WTC11 (cell line): ENCODE measurements at regions not wholly inside any gene's neighbourhood (a gene's known extent, or its start where the extent isn't known, plus 50 kb on each side); places are given as distances from the start of the nearest gene placed in this dataset.

Experiments
- CREM ChIP-seq: sonication (generic); formaldehyde crosslinking; IDR thresholded peaks from 2 replicates; pipeline ENCODE4 v1.8.1; 2022; ENCODE audit warnings: mild to moderate bottlenecking, missing genetic modification reagents, moderate library complexity
- GTF2I ChIP-seq: fragments of 250-450 bp; sonication (Bioruptor Pico); conservative IDR thresholded peaks from 2 replicates; pipeline ENCODE4 v1.4.0; 2021; ENCODE audit warnings: mild to moderate bottlenecking
- JUN ChIP-seq: sonication (generic); formaldehyde crosslinking; IDR thresholded peaks from 2 replicates; pipeline ENCODE4 v1.8.0; 2023; ENCODE audit warnings: mild to moderate bottlenecking, missing genetic modification reagents
- SMAD3 ChIP-seq: sonication (generic); formaldehyde crosslinking; IDR thresholded peaks from 2 replicates; pipeline ENCODE4 v1.8.0; 2022; ENCODE audit warnings: missing genetic modification reagents, mild to moderate bottlenecking, borderline replicate concordance
- SOX15 ChIP-seq: fragments of 250-450 bp; sonication (Bioruptor Pico); IDR thresholded peaks from 2 replicates; pipeline ENCODE4 v1.9.0; 2021; ENCODE audit warnings: mild to moderate bottlenecking
- TF ChIP-seq, protein P1 (sequence below): sonication (generic); formaldehyde crosslinking; IDR thresholded peaks from 2 replicates; pipeline ENCODE4 v1.8.1; 2022; ENCODE audit warnings: mild to moderate bottlenecking, moderate library complexity, missing genetic modification reagents
- TF ChIP-seq, protein P2 (sequence below): sonication (generic); formaldehyde crosslinking; IDR thresholded peaks from 2 replicates; pipeline ENCODE4 v1.8.0; 2022; ENCODE audit warnings: mild to moderate bottlenecking, missing genetic modification reagents
- TF ChIP-seq, protein P3 (sequence below): fragments of 200-600 bp; IDR thresholded peaks from 2 replicates; pipeline ENCODE4 v1.8.0; 2022; ENCODE audit warnings: antibody characterized with exemption
- TF ChIP-seq, protein P4 (sequence below): sonication (generic); formaldehyde crosslinking; IDR thresholded peaks from 2 replicates; pipeline ENCODE4 v1.8.0; 2022; ENCODE audit warnings: mild to moderate bottlenecking, missing genetic modification reagents
- TF ChIP-seq, protein P5 (sequence below): sonication (generic); formaldehyde crosslinking; IDR thresholded peaks from 2 replicates; pipeline ENCODE4 v1.8.1; 2022; ENCODE audit warnings: low read depth, mild to moderate bottlenecking, moderate library complexity, missing genetic modification reagents, borderline replicate concordance
- TF ChIP-seq, protein P6 (sequence below): sonication (generic); formaldehyde crosslinking; IDR thresholded peaks from 2 replicates; pipeline ENCODE4 v1.8.0; 2022; ENCODE audit warnings: mild to moderate bottlenecking, missing genetic modification reagents
- TF ChIP-seq, protein P7 (sequence below): sonication (generic); formaldehyde crosslinking; IDR thresholded peaks from 2 replicates; pipeline ENCODE4 v1.8.1; 2022; ENCODE audit warnings: missing genetic modification reagents, borderline replicate concordance
- TF ChIP-seq, protein P8 (sequence below): fragments of 250-450 bp; sonication (Bioruptor Pico); IDR thresholded peaks from 2 replicates; pipeline ENCODE4 v1.9.0; 2021; ENCODE audit warnings: moderate library complexity, mild to moderate bottlenecking, inconsistent platforms, borderline replicate concordance
- TF ChIP-seq, protein P9 (sequence below): sonication (generic); formaldehyde crosslinking; IDR thresholded peaks from 2 replicates; pipeline ENCODE4 v1.8.1; 2022; ENCODE audit warnings: mild to moderate bottlenecking, missing genetic modification reagents, moderate library complexity, borderline replicate concordance

DNA sequence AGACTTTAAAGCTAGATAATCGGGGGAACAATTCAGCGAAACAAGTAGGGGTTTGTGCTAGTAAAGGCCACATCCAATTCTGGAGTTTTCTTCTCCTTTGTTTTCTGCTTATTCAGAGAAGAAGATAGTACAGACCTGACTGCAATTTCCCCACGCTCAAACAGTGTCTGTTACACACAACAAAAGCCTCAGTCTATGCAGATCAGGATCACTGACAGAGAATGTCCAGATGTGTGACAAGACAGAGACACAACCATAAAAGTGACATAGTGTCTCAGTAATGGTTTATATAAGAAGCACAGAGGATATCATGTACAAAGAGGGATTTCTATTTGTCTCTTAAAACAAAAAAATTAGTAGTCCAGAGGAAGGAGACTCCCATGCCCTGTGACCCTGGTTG is 70.7 kb upstream of the GTF3A start:
- TF ChIP-seq, protein P1, sequence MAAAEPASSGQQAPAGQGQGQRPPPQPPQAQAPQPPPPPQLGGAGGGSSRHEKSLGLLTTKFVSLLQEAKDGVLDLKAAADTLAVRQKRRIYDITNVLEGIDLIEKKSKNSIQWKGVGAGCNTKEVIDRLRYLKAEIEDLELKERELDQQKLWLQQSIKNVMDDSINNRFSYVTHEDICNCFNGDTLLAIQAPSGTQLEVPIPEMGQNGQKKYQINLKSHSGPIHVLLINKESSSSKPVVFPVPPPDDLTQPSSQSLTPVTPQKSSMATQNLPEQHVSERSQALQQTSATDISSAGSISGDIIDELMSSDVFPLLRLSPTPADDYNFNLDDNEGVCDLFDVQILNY = no peak
- TF ChIP-seq, protein P2, sequence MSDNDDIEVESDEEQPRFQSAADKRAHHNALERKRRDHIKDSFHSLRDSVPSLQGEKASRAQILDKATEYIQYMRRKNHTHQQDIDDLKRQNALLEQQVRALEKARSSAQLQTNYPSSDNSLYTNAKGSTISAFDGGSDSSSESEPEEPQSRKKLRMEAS (CRISPR knock-in tag) = no peak
- TF ChIP-seq JUN (CRISPR knock-in tag) (no peak), CREM (CRISPR knock-in tag) (no peak), GTF2I (CRISPR knock-in tag) (no peak), SMAD3 (CRISPR knock-in tag) (no peak), SOX15 (CRISPR knock-in tag) (no peak)
- TF ChIP-seq, protein P3, sequence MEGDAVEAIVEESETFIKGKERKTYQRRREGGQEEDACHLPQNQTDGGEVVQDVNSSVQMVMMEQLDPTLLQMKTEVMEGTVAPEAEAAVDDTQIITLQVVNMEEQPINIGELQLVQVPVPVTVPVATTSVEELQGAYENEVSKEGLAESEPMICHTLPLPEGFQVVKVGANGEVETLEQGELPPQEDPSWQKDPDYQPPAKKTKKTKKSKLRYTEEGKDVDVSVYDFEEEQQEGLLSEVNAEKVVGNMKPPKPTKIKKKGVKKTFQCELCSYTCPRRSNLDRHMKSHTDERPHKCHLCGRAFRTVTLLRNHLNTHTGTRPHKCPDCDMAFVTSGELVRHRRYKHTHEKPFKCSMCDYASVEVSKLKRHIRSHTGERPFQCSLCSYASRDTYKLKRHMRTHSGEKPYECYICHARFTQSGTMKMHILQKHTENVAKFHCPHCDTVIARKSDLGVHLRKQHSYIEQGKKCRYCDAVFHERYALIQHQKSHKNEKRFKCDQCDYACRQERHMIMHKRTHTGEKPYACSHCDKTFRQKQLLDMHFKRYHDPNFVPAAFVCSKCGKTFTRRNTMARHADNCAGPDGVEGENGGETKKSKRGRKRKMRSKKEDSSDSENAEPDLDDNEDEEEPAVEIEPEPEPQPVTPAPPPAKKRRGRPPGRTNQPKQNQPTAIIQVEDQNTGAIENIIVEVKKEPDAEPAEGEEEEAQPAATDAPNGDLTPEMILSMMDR = no peak
- TF ChIP-seq, protein P4, sequence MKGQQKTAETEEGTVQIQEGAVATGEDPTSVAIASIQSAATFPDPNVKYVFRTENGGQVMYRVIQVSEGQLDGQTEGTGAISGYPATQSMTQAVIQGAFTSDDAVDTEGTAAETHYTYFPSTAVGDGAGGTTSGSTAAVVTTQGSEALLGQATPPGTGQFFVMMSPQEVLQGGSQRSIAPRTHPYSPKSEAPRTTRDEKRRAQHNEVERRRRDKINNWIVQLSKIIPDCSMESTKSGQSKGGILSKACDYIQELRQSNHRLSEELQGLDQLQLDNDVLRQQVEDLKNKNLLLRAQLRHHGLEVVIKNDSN = no peak
- TF ChIP-seq, protein P5, sequence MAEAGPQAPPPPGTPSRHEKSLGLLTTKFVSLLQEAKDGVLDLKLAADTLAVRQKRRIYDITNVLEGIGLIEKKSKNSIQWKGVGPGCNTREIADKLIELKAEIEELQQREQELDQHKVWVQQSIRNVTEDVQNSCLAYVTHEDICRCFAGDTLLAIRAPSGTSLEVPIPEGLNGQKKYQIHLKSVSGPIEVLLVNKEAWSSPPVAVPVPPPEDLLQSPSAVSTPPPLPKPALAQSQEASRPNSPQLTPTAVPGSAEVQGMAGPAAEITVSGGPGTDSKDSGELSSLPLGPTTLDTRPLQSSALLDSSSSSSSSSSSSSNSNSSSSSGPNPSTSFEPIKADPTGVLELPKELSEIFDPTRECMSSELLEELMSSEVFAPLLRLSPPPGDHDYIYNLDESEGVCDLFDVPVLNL (CRISPR knock-in tag) = no peak
- TF ChIP-seq, protein P6, sequence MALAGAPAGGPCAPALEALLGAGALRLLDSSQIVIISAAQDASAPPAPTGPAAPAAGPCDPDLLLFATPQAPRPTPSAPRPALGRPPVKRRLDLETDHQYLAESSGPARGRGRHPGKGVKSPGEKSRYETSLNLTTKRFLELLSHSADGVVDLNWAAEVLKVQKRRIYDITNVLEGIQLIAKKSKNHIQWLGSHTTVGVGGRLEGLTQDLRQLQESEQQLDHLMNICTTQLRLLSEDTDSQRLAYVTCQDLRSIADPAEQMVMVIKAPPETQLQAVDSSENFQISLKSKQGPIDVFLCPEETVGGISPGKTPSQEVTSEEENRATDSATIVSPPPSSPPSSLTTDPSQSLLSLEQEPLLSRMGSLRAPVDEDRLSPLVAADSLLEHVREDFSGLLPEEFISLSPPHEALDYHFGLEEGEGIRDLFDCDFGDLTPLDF = no peak
- TF ChIP-seq, protein P7, sequence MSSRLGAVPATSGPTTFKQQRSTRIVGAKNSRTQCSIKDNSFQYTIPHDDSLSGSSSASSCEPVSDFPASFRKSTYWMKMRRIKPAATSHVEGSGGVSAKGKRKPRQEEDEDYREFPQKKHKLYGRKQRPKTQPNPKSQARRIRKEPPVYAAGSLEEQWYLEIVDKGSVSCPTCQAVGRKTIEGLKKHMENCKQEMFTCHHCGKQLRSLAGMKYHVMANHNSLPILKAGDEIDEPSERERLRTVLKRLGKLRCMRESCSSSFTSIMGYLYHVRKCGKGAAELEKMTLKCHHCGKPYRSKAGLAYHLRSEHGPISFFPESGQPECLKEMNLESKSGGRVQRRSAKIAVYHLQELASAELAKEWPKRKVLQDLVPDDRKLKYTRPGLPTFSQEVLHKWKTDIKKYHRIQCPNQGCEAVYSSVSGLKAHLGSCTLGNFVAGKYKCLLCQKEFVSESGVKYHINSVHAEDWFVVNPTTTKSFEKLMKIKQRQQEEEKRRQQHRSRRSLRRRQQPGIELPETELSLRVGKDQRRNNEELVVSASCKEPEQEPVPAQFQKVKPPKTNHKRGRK (CRISPR knock-in tag) = no peak
- TF ChIP-seq, protein P8, sequence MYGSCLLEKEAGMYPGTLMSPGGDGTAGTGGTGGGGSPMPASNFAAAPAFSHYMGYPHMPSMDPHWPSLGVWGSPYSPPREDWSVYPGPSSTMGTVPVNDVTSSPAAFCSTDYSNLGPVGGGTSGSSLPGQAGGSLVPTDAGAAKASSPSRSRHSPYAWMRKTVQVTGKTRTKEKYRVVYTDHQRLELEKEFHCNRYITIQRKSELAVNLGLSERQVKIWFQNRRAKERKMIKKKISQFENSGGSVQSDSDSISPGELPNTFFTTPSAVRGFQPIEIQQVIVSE (CRISPR knock-in tag) = no peak
- TF ChIP-seq, protein P9, sequence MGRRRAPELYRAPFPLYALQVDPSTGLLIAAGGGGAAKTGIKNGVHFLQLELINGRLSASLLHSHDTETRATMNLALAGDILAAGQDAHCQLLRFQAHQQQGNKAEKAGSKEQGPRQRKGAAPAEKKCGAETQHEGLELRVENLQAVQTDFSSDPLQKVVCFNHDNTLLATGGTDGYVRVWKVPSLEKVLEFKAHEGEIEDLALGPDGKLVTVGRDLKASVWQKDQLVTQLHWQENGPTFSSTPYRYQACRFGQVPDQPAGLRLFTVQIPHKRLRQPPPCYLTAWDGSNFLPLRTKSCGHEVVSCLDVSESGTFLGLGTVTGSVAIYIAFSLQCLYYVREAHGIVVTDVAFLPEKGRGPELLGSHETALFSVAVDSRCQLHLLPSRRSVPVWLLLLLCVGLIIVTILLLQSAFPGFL (CRISPR knock-in tag) = no peak
